Hepatocyte (in vitro differentiated cells): ENCODE measurements at regions not wholly inside any gene's neighbourhood (a gene's known extent, or its start where the extent isn't known, plus 50 kb on each side); places are given as distances from the start of the nearest gene placed in this dataset.

Source experiments
- DNase-seq: peaks from one replicate; pipeline ENCODE4 v3.0.0-alpha.2; 2016; ENCODE audit warnings: low spot score
- H2AFZ ChIP-seq: fragments of 200-600 bp; sonication (generic); 2 replicates; pipeline ENCODE4 v1.6.0; 2016; ENCODE audit warnings: antibody characterized with exemption, mild to moderate bottlenecking
- H3K27ac ChIP-seq: fragments of 200-600 bp; sonication (generic); 2 replicates; pipeline ENCODE4 v1.5.1; 2016; ENCODE audit warnings: mild to moderate bottlenecking
- H3K27me3 ChIP-seq: fragments of 200-600 bp; sonication (generic); 2 replicates; pipeline ENCODE4 v1.6.1; 2016
- H3K36me3 ChIP-seq: fragments of 200-600 bp; sonication (generic); replicated peaks from 2 replicates; pipeline ENCODE4 v1.5.1; 2016; ENCODE audit warnings: low read depth; ENCODE audit not compliant: insufficient read depth
- H3K4me1 ChIP-seq: fragments of 200-600 bp; sonication (generic); 2 replicates; pipeline ENCODE4 v1.5.1; 2016; ENCODE audit warnings: mild to moderate bottlenecking, moderate library complexity; ENCODE audit not compliant: insufficient read depth
- H3K4me2 ChIP-seq: fragments of 200-600 bp; sonication (generic); 2 replicates; pipeline ENCODE4 v1.6.0; 2016
- H3K4me3 ChIP-seq: fragments of 200-600 bp; sonication (generic); 2 replicates; pipeline ENCODE4 v1.5.1; 2016; ENCODE audit warnings: mild to moderate bottlenecking
- H3K79me2 ChIP-seq: fragments of 200-600 bp; sonication (generic); 2 replicates; pipeline ENCODE4 v1.6.0; 2017; ENCODE audit warnings: mild to moderate bottlenecking
- H3K9me2 ChIP-seq: fragments of 200-600 bp; sonication (generic); replicated peaks from 2 replicates; pipeline ENCODE4 v1.6.0; 2017; ENCODE audit warnings: mild to moderate bottlenecking; ENCODE audit not compliant: insufficient read depth
- H3K9me3 ChIP-seq: fragments of 200-600 bp; sonication (generic); 2 replicates; pipeline ENCODE4 v1.5.1; 2016; ENCODE audit warnings: low read depth, mild to moderate bottlenecking
- H4K20me1 ChIP-seq: fragments of 200-600 bp; sonication (generic); 2 replicates; pipeline ENCODE4 v1.6.0; 2016; ENCODE audit warnings: mild to moderate bottlenecking; ENCODE audit not compliant: insufficient read depth, poor library complexity, severe bottlenecking
- EZH2 ChIP-seq: fragments of 200-600 bp; sonication (generic); IDR thresholded peaks from 2 replicates; pipeline ENCODE4 v1.6.1; 2016; ENCODE audit warnings: antibody characterized with exemption, mild to moderate bottlenecking, borderline replicate concordance
- EZH2phosphoT487 ChIP-seq: fragments of 200-600 bp; sonication (generic); IDR thresholded peaks from one replicate; pipeline ENCODE4 v1.6.1; 2018; ENCODE audit warnings: antibody characterized with exemption, mild to moderate bottlenecking, low read depth, moderate library complexity; ENCODE audit not compliant: unreplicated experiment, severe bottlenecking
- WGBS: methylation state at CpG from one replicate; pipeline ENCODE4 v1.1.6; 2016; ENCODE audit warnings: low lambda C conversion rate; ENCODE audit errors: missing lambda C conversion rate; 5-methylcytosine and 5-hydroxymethylcytosine counted together
- TF ChIP-seq, protein P1 (sequence below): fragments of 200-600 bp; sonication (generic); IDR thresholded peaks from 2 replicates; pipeline ENCODE4 v1.5.1; 2016; ENCODE audit warnings: antibody characterized with exemption, mild to moderate bottlenecking; ENCODE audit not compliant: poor library complexity

- H3K27ac ChIP-seq, result no peak overlapping the region
- H3K4me3 ChIP-seq, result no peak overlapping the region
- no peaks in the 10 kb centered on the region for H3K79me2 ChIP-seq
- H3K4me2 ChIP-seq, result no peak overlapping the region
- H2AFZ ChIP-seq, result no peak overlapping the region
- 52% methylated on average over 1 of the region's 1 CpG for WGBS
- no peaks in the 10 kb centered on the region for H3K27me3 ChIP-seq
- DNase-seq, result no peak
- H3K9me3 ChIP-seq, result no peaks in the 10 kb centered on the region
- no peaks in the 10 kb centered on the region for H3K9me2 ChIP-seq
- no peaks in the 10 kb centered on the region for H4K20me1 ChIP-seq
- H3K36me3 ChIP-seq, result no peaks in the 10 kb centered on the region
- no peaks in the 10 kb centered on the region for H3K4me1 ChIP-seq
- TF ChIP-seq, protein P1, sequence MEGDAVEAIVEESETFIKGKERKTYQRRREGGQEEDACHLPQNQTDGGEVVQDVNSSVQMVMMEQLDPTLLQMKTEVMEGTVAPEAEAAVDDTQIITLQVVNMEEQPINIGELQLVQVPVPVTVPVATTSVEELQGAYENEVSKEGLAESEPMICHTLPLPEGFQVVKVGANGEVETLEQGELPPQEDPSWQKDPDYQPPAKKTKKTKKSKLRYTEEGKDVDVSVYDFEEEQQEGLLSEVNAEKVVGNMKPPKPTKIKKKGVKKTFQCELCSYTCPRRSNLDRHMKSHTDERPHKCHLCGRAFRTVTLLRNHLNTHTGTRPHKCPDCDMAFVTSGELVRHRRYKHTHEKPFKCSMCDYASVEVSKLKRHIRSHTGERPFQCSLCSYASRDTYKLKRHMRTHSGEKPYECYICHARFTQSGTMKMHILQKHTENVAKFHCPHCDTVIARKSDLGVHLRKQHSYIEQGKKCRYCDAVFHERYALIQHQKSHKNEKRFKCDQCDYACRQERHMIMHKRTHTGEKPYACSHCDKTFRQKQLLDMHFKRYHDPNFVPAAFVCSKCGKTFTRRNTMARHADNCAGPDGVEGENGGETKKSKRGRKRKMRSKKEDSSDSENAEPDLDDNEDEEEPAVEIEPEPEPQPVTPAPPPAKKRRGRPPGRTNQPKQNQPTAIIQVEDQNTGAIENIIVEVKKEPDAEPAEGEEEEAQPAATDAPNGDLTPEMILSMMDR, result no peak
- TF ChIP-seq EZH2phosphoT487 (no peak), EZH2 (no peak)
Observed at GRCh38 chr11:104541701-104542100, 356.6 kb downstream of the CASP12 start.

DNA sequence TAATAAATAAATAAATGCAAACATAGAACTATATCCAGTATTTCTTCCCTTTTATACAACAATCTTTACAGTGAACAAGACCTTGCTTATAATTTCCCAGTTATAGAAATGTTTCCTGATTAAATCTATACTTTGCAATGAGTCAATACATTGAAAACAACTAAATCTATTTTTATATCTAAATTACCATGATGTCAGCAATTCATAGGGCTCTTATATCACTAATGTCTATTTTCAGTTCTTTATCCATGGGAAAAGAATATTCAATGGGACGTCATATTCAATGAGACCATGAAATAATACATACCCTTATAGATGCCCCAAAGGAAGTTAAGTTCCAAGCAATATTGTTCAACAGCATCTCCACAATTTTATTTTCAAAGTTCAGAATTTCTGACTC, 359.9 kb downstream of the CASP12 start:
- 96% methylated on average over 1 of the region's 1 CpG for WGBS
- Histone ChIP-seq H3K4me3 (no peak overlapping the region), H3K4me2 (no peak overlapping the region), H3K27ac (no peak overlapping the region), H2AFZ (no peak overlapping the region), H3K4me1 (no peaks in the 10 kb centered on the region), H3K9me2 (no peaks in the 10 kb centered on the region), H3K27me3 (no peaks in the 10 kb centered on the region), H3K9me3 (no peaks in the 10 kb centered on the region), H3K36me3 (no peaks in the 10 kb centered on the region), H4K20me1 (no peaks in the 10 kb centered on the region), H3K79me2 (no peaks in the 10 kb centered on the region)
- no peak for DNase-seq
- no peak for TF ChIP-seq EZH2phosphoT487
- TF ChIP-seq, protein P1, result no peak
- TF ChIP-seq EZH2, result no peak

- no peaks in the 10 kb centered on the region for H3K36me3 ChIP-seq
- no peak for DNase-seq
- no peaks in the 10 kb centered on the region for H3K79me2 ChIP-seq
- H3K4me2 ChIP-seq, result no peak overlapping the region
- H3K9me3 ChIP-seq, result no peaks in the 10 kb centered on the region
- no peak overlapping the region for H3K27ac ChIP-seq
- H4K20me1 ChIP-seq, result no peaks in the 10 kb centered on the region
- H3K9me2 ChIP-seq, result no peaks in the 10 kb centered on the region
- H3K4me3 ChIP-seq, result no peak overlapping the region
- TF ChIP-seq, protein P1, result no peak
- TF ChIP-seq EZH2phosphoT487, result no peak
- no peak for TF ChIP-seq EZH2
- H3K4me1 ChIP-seq, result no peaks in the 10 kb centered on the region
- no peak overlapping the region for H2AFZ ChIP-seq
- no peaks in the 10 kb centered on the region for H3K27me3 ChIP-seq
- 44% methylated on average over 2 of the region's 2 CpGs for WGBS
Observed at GRCh38 chr11:104534278-104534677, 364.0 kb downstream of the CASP12 start.

GRCh38 chr11:104531894-104532293, 366.4 kb downstream of the CASP12 start:
- no peak overlapping the region for H3K4me3 ChIP-seq
- H3K4me2 ChIP-seq, result no peak overlapping the region
- H2AFZ ChIP-seq, result no peak overlapping the region
- H4K20me1 ChIP-seq, result no peaks in the 10 kb centered on the region
- H3K27me3 ChIP-seq, result no peaks in the 10 kb centered on the region
- no peaks in the 10 kb centered on the region for H3K4me1 ChIP-seq
- no peaks in the 10 kb centered on the region for H3K9me3 ChIP-seq
- H3K9me2 ChIP-seq, result no peaks in the 10 kb centered on the region
- 61% methylated on average over 3 of the region's 3 CpGs for WGBS
- no peak for DNase-seq
- TF ChIP-seq EZH2phosphoT487 (no peak), EZH2 (no peak)
- TF ChIP-seq, protein P1, result no peak
- no peaks in the 10 kb centered on the region for H3K36me3 ChIP-seq
- H3K27ac ChIP-seq, result no peak overlapping the region
- H3K79me2 ChIP-seq, result no peaks in the 10 kb centered on the region
